Smooth muscle cell of the brain vasculature (primary cell): ENCODE measurements at regions not wholly inside any gene's neighbourhood (a gene's known extent, or its start where the extent isn't known, plus 50 kb on each side); places are given as distances from the start of the nearest gene placed in this dataset.
"Not testable (repeated sequence)": the region's sequence is repeated elsewhere in the genome, so short reads cannot be mapped to it uniquely, and the experiment has no call there.

ENCODE experiments used
- DNase-seq: peaks from one replicate; pipeline ENCODE4 v3.0.0-alpha.2; 2012; ENCODE audit warnings: low read depth, low spot score

GRCh38 chr3:195999176-195999575 is 82.7 kb downstream of the TFRC start:
- not testable (repeated sequence) for DNase-seq

- not testable (repeated sequence) for DNase-seq
Measured at GRCh38 chr3:195996314-195996713, 85.6 kb downstream of the TFRC start.

DNA sequence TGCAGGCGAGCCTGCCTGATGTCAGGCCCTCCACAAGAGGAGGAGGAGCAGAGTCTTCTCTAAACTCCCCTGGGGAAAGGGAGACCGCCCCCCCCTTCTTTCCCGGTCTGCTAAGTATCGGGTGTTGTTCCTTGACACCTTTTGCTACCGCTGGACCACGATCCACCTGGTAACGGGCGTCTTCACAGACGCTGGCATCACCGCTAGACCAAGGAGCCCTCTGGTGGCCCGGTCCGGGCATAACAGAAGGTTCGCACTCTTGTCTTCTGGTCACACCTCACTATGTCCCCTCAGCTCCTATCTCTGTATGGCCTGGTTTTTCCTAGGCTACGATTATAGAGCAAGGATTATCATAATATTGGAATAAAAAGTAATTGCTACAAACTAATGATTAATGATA is 86.0 kb upstream of the TNK2 start:
- DNase-seq: peak; percentile 6

DNA sequence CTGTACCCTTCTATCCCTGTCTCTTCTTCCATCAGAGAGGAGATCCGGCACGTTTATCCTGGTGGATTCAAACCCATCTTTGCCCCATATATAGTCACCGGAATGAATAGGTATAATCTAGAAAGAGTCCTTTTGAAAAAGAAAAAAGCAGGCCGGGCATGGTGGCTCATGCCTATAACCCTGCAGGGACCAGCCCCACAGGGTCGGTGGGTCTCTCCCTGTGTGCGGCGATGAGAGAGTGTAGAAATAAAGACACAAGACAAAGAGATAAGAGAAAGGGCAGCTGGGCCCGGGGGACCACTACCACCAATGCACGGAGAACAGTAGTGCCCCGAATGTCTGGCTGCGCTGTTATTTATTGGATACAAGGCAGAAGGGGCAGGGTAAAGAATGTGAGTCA is 85.3 kb upstream of the TNK2 start:
- not testable (repeated sequence) for DNase-seq

- DNase-seq: not testable (repeated sequence)
Measured at GRCh38 chr3:195992956-195993595, 84.7 kb upstream of the TNK2 start.

DNA sequence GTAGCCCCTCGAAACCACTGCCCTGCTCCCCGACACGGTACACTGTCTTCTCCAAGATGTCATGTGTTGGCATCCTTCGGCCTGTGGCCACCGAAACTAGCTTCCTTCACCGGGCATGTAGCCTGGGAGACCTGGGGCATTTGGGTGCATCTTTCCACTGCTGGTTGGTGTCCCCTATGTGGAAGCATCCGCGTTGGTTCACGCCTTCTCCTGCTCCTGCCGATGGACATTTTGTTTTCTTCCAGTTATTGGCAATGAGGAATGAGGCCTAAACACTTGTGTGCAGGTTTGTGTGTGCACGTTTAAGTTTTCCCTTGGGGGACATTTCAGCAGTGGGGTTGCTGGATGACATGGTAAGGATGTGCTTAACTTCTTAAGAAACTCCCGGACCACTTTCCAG is 83.6 kb upstream of the TNK2 start:
- DNase-seq: not testable (repeated sequence)

DNA sequence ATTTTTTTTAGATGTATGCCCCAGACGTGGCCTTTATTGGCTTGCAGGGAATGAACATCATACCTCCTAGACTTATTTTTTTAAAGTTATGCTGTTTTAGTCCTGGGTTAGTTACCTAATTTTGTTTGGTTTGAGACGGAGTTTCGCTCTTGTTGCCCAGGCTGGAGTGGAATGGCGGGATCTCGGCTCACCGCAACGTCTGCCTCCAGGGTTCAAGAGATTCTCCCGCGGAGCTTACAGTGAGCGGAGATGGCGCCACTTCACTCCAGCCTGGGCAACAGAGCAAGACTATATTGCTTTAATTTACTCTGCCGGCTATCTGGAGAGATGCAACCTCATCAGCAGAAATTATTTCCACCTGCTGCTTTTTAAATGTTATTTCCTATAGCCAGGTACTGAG is 82.9 kb upstream of the TNK2 start:
- not testable (repeated sequence) for DNase-seq

GRCh38 chr3:195990841-195991174 is 82.5 kb upstream of the TNK2 start:
- DNase-seq: not testable (repeated sequence)

GRCh38 chr3:195989921-195990840 is 81.8 kb upstream of the TNK2 start:
- DNase-seq: peak; percentile 23

- not testable (repeated sequence) for DNase-seq
Measured at GRCh38 chr3:195989197-195989920, 81.0 kb upstream of the TNK2 start.

DNA sequence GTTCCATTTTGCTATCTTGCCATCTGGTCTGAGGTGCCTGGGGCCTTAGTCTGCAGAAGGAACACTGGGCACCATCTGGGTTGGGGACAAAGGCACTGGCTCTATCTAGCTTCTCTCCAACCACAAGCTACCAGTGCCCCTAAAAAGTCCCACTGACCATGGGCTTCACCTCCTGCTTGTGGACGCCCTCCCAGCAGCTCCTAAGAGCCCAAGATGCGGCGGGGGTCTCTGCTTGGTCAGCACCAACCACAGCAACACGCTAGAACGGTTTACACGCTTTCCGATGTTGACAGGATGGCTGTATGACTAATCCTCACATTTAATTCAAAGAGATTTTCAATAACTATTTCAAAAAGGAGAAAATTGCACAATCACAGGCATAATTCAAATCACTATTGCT is 80.4 kb upstream of the TNK2 start:
- DNase-seq: not testable (repeated sequence)

- DNase-seq: not testable (repeated sequence)
Measured at GRCh38 chr3:195987001-195987400, 78.7 kb upstream of the TNK2 start.

DNA sequence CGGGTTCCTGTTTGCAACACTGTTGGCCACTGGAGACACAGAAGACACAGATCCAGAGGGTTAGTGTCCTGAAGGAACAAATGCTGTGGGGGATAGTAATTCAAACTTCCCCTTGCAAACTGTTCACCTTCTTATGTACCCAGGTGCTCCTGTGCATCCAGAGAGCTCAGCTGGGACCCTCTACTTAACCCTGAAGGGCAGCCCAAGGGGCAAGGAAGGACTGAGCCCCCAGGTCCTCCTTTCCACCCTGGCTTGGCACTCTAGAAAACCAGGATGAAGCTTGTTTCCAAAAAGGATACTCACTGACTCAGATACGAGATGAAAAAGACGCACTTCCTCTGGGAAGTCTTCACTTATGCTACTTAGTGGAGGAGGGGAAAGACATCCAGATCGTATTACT is 78.2 kb upstream of the TNK2 start:
- DNase-seq: not testable (repeated sequence)

- DNase-seq: not testable (repeated sequence)
Measured at GRCh38 chr3:195985348-195985920, 77.1 kb upstream of the TNK2 start.

- not testable (repeated sequence) for DNase-seq
Measured at GRCh38 chr3:195984392-195985030, 76.2 kb upstream of the TNK2 start.

DNA sequence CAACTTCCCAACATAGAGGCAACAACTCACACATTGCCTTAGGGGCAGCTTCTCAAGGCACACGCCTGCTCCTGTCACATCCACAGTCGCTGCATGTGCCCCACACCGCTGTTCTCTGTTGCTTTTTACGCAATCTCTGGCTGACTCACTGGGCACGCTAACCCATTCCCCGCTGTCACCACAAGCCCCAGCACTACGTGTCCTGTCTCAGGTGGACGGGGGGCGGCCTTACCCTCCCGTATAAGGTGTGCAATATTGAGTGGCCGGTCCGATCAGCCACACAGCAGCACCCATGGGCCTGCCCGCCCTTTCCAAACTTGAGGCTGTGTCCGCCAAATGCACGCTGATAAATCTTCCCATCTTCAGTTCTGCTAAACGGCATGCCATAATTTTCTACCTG is 75.5 kb upstream of the TNK2 start:
- not testable (repeated sequence) for DNase-seq

- not testable (repeated sequence) for DNase-seq
Measured at GRCh38 chr3:195982754-195983153, 74.4 kb upstream of the TNK2 start.

DNA sequence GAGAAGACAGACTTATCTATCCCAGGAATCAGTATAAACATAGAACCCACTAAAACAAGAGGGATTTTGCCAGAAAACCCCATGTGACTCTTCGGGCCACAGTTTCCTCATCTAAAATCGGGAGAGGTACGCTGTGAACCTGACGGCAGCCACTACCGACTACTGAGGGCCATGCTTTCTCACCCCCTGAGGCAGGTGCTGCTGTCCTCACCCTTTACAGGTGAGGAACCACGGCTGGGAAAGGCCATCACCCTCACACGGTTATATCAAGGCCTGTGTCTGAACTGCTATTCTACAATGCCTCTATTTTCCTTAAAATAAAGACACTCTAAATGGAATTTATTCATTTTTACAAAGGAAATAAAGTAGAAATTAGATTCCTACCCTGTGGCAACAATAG is 73.4 kb upstream of the TNK2 start:
- DNase-seq: not testable (repeated sequence)

GRCh38 chr3:195979877-195980276 is 71.5 kb upstream of the TNK2 start:
- not testable (repeated sequence) for DNase-seq

- not testable (repeated sequence) for DNase-seq
Measured at GRCh38 chr3:195978585-195978984, 70.2 kb upstream of the TNK2 start.

DNA sequence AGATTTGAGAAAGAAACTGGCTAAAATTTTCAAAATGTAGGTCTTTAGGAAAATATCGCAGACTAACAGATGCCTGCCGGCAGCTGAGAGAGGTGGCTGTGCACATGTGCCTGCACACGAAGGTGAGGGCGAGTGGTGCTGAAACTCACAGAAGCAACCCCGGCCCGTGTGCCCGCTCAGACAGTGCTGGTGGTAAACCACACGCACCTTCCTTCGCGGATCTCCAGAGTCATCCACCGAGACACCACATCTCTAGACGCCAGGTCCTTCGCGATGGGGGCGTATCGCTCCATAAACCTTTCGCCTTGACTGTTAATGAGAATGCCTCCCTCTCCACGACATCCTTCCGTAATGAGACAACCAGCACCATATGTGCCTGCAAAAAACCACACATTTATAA is 68.5 kb upstream of the TNK2 start:
- not testable (repeated sequence) for DNase-seq
